Upper lobe of left lung (tissue), 4 donors: ENCODE measurements at regions not wholly inside any gene's neighbourhood (a gene's known extent, or its start where the extent isn't known, plus 50 kb on each side); places are given as distances from the start of the nearest gene placed in this dataset.

Source experiments
- EP300 ChIP-seq, 4 donors: sonication (generic); formaldehyde crosslinking; IDR thresholded peaks; one replicate each; pipeline ENCODE4 v1.5.1; 2017; ENCODE audit warnings: antibody characterized with exemption in 4 of 4, control low read depth in 2 of 4
- POLR2A ChIP-seq, 4 donors: fragments of 450-650 bp; IDR thresholded peaks; one replicate each; pipeline ENCODE4 v1.5.1; 2016 to 2017; ENCODE audit warnings: antibody characterized with exemption in 4 of 4, mild to moderate bottlenecking in 2 of 4
- POLR2AphosphoS5 ChIP-seq, 2 donors: sonication (generic); formaldehyde crosslinking; IDR thresholded peaks; one replicate each; pipeline ENCODE4 v1.5.1; 2017; ENCODE audit warnings: antibody characterized with exemption in 2 of 2
- TF ChIP-seq, protein P1 (sequence below), 6 experiments: fragments of 450-650 bp in 4 of 6; fragments of 200-600 bp in 2 of 6; sonication (generic) in 2 of 6; IDR thresholded peaks; one replicate each; pipeline ENCODE4 v1.5.1; 2016 to 2019; ENCODE audit warnings: antibody characterized with exemption in 6 of 6

- TF ChIP-seq, protein P1, sequence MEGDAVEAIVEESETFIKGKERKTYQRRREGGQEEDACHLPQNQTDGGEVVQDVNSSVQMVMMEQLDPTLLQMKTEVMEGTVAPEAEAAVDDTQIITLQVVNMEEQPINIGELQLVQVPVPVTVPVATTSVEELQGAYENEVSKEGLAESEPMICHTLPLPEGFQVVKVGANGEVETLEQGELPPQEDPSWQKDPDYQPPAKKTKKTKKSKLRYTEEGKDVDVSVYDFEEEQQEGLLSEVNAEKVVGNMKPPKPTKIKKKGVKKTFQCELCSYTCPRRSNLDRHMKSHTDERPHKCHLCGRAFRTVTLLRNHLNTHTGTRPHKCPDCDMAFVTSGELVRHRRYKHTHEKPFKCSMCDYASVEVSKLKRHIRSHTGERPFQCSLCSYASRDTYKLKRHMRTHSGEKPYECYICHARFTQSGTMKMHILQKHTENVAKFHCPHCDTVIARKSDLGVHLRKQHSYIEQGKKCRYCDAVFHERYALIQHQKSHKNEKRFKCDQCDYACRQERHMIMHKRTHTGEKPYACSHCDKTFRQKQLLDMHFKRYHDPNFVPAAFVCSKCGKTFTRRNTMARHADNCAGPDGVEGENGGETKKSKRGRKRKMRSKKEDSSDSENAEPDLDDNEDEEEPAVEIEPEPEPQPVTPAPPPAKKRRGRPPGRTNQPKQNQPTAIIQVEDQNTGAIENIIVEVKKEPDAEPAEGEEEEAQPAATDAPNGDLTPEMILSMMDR (IDR thresholded peaks at IDR 0.05) = no peak
- TF ChIP-seq POLR2A (IDR thresholded peaks at IDR 0.05) = no peak
- TF ChIP-seq POLR2AphosphoS5 (IDR thresholded peaks at IDR 0.05) = no peak
- TF ChIP-seq EP300 (IDR thresholded peaks at IDR 0.05) = no peak
Measured at GRCh38 chr9:28656727-28657126, 1083.4 kb upstream of the C9orf72 start.
